HUES64 (cell line): ENCODE measurements at regions not wholly inside any gene's neighbourhood (a gene's known extent, or its start where the extent isn't known, plus 50 kb on each side); places are given as distances from the start of the nearest gene placed in this dataset.

Source experiments
- H3K27ac ChIP-seq: 2 replicates; pipeline ENCODE4 v1.7.0; 2013; ENCODE audit warnings: low read depth, low read length, inconsistent platforms
- H3K27me3 ChIP-seq: 2 replicates; pipeline ENCODE4 v1.6.1; 2013; ENCODE audit warnings: mild to moderate bottlenecking, low read length; ENCODE audit not compliant: insufficient read depth
- H3K36me3 ChIP-seq: 2 replicates; pipeline ENCODE4 v1.6.1; 2013; ENCODE audit warnings: mild to moderate bottlenecking, low read length; ENCODE audit not compliant: insufficient read depth
- H3K4me1 ChIP-seq: 2 replicates; pipeline ENCODE4 v1.6.1; 2013; ENCODE audit warnings: mild to moderate bottlenecking, low read length, moderate library complexity; ENCODE audit not compliant: insufficient read depth
- H3K4me3 ChIP-seq: 2 replicates; pipeline ENCODE4 v1.5.1; 2013; ENCODE audit warnings: mild to moderate bottlenecking, low read length, moderate library complexity
- H3K9ac ChIP-seq: 2 replicates; pipeline ENCODE4 v1.6.1; 2013; ENCODE audit warnings: mild to moderate bottlenecking, low read depth, low read length
- H3K9me3 ChIP-seq: 2 replicates; pipeline ENCODE4 v1.6.1; 2013; ENCODE audit warnings: low read depth, low read length; ENCODE audit not compliant: insufficient read depth
- WGBS: fragments of 150-250, 120-280 bp; methylation state at CpG from one replicate; pipeline ENCODE4 v1.1.7; 2013; ENCODE audit warnings: missing lambda C conversion rate; 5-methylcytosine and 5-hydroxymethylcytosine counted together

DNA sequence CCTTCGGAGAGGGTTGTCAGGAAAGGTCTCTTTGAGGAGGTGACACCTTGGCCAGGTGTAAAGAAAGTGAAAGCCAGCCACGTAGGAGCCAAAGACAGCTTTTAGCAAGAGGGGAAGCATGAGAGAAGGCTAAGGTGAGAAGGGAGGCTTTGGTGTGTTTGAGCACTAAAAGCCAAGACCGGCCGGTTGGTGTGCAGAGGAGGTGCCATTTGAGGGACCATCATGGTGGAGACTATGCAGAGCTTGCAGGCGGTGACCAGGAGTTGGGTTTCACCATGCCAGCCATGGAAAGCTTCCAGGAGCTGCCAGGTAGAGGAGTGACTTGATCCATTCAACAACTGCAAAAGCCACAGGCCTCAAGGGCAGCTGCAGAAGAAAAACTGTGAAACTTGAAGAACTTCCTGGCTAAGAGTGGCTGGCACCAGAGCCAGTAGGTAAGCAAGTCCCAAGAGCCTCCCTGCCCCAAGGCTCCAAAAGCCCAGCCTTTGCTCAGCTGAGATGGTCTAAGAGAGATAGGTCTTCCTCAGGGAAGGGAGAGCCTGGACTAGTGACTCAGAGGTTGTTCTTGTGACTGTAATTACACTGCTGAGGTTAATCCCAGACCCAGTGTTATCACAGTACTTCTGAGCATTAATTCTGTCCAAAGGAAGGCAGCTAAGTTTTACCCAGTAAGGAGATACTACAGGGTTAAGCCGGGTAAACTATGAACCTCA lies 319.0 kb downstream of the BCL11A start:
- H3K27me3 ChIP-seq, result no peaks in the 10 kb centered on the region
- no peak overlapping the region for H3K4me3 ChIP-seq
- no peaks in the 10 kb centered on the region for H3K4me1 ChIP-seq
- H3K36me3 ChIP-seq, result no peaks in the 10 kb centered on the region
- no peak overlapping the region for H3K9ac ChIP-seq
- peaks cover 8% of the 10 kb centered on the region for H3K9me3 ChIP-seq
- no peak overlapping the region for H3K27ac ChIP-seq
- WGBS, result 92% methylated on average over 6 of the region's 6 CpGs

DNA sequence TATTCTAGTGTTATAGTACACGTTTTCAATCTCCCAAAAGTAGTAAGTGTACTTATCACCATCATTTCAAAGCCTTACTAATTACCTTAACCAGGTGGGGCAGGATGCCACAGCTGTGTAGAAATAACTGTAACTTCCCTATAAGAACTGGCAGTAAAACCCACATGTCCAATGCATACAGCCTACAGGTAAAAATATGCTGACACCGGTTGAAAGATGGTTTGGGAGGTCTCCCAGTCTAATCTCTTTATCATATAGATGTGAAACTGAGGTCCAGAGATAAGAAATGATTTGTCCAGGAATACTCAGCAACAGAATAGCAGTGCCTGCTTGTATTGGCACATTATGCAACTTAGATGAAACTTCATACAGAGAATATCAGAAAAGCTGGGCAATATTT lies 322.9 kb downstream of the BCL11A start:
- H3K4me1 ChIP-seq, result no peaks in the 10 kb centered on the region
- no peak overlapping the region for H3K27ac ChIP-seq
- H3K9ac ChIP-seq, result no peak overlapping the region
- no peaks in the 10 kb centered on the region for H3K36me3 ChIP-seq
- no peaks in the 10 kb centered on the region for H3K27me3 ChIP-seq
- 100% methylated on average over 1 of the region's 2 CpGs for WGBS
- H3K4me3 ChIP-seq, result no peak overlapping the region
- peaks cover 8% of the 10 kb centered on the region for H3K9me3 ChIP-seq

DNA sequence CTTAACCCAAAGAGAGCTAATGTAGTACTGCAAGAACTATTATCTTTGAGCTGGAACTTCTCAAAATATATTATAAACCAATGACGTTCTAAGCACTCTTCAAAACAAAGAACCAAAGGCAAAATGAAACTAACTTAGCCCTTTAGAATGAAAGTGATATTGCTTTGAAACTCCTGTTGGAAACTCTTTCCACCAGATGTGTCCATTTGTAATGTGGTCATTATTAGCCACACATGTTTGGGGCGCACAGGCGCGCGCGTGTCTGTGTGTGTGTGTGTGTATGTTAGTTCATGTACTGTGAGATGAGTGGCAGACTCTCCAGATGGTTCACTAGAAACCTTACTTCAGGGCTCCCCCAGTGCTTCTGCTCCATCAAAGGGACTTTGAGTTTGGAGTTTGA lies 323.4 kb downstream of the BCL11A start:
- no peaks in the 10 kb centered on the region for H3K27me3 ChIP-seq
- no peak overlapping the region for H3K4me3 ChIP-seq
- peaks cover 8% of the 10 kb centered on the region for H3K9me3 ChIP-seq
- 95% methylated on average over 6 of the region's 6 CpGs for WGBS
- H3K36me3 ChIP-seq, result no peaks in the 10 kb centered on the region
- no peak overlapping the region for H3K9ac ChIP-seq
- H3K27ac ChIP-seq, result no peak overlapping the region
- H3K4me1 ChIP-seq, result no peaks in the 10 kb centered on the region

DNA sequence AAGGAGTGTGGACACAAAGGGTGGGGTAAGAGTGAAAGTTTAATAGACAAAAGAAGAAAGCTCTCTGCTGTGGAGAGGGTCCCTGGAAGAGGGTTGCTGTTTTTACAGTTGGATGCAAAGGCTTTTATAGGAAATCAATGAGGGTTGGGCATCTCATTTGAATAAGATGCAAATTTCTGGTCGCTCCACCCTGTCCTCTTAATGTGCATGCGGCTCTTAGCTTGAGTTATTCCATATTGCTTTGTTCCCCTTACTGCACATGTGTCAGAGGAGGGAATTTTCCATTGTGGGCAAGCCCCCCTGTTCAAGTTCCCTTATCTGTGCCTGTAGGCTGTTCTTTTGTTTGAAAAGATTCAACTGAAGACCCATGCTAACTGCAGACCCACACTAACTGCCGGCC lies 326.5 kb downstream of the BCL11A start:
- Histone ChIP-seq H3K9me3 (peaks cover 4% of the 10 kb centered on the region), H3K4me1 (no peaks in the 10 kb centered on the region), H3K27me3 (no peaks in the 10 kb centered on the region), H3K4me3 (no peak overlapping the region), H3K9ac (no peak overlapping the region), H3K36me3 (no peaks in the 10 kb centered on the region), H3K27ac (no peak overlapping the region)
- 94% methylated on average over 2 of the region's 3 CpGs for WGBS

DNA sequence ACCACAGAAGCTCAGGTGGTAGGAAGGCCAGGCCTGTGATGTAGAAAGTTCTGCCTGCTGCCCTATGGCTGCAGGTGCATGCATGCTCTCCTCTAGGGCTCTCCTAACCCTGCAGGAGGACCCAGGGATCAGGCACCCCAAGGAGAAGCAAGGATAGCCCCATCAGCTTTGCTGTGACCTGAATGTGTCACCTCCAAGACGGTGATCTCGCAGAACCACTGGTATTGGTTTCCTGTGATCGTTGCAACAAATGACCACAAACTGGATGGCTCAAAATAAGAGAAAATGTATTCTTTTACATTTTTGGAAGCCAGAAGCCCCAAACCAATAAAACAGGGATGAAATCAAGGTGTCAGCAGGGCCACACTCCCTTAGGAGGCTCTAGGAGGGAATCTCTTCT lies 327.3 kb downstream of the BCL11A start:
- H3K9me3 ChIP-seq, result no peaks in the 10 kb centered on the region
- no peak overlapping the region for H3K4me3 ChIP-seq
- H3K9ac ChIP-seq, result no peak overlapping the region
- H3K27me3 ChIP-seq, result no peaks in the 10 kb centered on the region
- no peaks in the 10 kb centered on the region for H3K4me1 ChIP-seq
- no peaks in the 10 kb centered on the region for H3K36me3 ChIP-seq
- no peak overlapping the region for H3K27ac ChIP-seq
- WGBS, result 90% methylated on average over 3 of the region's 3 CpGs

DNA sequence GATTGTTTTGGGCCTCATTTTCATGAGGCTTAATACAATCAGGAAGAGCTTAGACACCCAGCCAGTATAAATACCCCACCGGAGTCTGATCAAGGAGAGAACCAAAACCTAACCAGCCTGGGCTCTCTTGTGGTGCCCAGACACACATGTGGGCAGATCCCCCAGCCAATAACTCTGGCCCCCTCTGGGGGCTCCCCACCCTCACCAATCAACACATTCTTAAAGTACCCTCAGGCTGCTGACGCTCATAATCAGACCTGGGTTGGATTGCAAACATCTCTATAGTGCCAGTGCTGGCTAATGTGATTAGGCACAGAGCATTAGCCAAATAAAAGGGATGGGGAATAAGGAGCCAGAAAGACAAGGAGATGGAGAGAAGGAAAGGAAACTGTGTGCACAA lies 329.6 kb downstream of the BCL11A start:
- Histone ChIP-seq H3K9me3 (no peaks in the 10 kb centered on the region), H3K27ac (no peak overlapping the region), H3K27me3 (no peaks in the 10 kb centered on the region), H3K4me3 (no peak overlapping the region), H3K4me1 (no peaks in the 10 kb centered on the region), H3K36me3 (no peaks in the 10 kb centered on the region), H3K9ac (no peak overlapping the region)
- 80% methylated on average over 2 of the region's 2 CpGs for WGBS

DNA sequence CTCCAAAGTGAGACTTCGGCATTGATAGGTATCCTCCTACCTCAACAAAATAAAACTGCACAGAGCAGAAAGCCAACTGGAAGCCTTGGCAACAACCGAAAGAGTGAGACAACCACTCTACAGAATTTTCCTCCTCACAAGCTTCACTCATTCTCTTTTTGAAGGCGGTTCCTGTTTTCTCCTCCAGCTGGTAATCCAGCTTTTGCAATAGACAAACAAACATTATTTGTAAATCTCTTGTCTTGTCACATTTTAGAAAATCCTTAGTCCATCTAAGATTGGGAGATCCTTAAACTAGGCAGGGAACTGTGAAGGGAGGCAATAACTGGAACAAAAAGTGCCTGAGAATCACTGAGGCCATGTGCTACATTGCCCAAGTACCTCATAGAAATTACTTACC lies 332.4 kb downstream of the BCL11A start:
- WGBS, result 95% methylated on average over 3 of the region's 3 CpGs
- peaks cover 6% of the 10 kb centered on the region; the same call in 1 of the 2 replicates for H3K4me1 ChIP-seq
- no peaks in the 10 kb centered on the region for H3K36me3 ChIP-seq
- no peaks in the 10 kb centered on the region; the same call in 1 of the 2 replicates for H3K27me3 ChIP-seq
- no peak overlapping the region for H3K9ac ChIP-seq
- H3K27ac ChIP-seq, result no peak overlapping the region
- H3K4me3 ChIP-seq, result no peak overlapping the region
- no peaks in the 10 kb centered on the region for H3K9me3 ChIP-seq

DNA sequence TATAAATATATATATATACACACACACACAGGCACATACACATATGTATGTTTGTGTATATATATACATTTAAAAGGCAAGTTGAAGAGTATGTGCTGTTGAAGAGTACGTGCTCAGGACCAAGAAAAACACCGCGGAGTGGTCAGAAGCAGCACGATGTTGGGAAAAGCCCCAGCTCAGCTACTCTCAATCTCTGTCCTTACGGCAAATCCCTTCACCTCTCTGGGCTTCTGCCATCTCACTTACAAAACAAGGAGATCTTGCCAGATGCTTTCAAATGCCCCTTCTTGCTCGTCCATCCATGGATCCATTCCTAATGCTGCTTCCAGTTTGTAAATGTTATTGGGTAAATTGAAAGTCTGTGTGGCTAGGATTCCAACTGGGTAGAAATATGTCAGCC lies 333.9 kb downstream of the BCL11A start:
- Histone ChIP-seq H3K9ac (no peak overlapping the region), H3K9me3 (no peaks in the 10 kb centered on the region), H3K27ac (no peak overlapping the region), H3K27me3 (no peaks in the 10 kb centered on the region; the same call in 1 of the 2 replicates), H3K4me1 (peaks cover 16% of the 10 kb centered on the region), H3K4me3 (no peak overlapping the region), H3K36me3 (no peaks in the 10 kb centered on the region)
- WGBS, result 91% methylated on average over 6 of the region's 6 CpGs

DNA sequence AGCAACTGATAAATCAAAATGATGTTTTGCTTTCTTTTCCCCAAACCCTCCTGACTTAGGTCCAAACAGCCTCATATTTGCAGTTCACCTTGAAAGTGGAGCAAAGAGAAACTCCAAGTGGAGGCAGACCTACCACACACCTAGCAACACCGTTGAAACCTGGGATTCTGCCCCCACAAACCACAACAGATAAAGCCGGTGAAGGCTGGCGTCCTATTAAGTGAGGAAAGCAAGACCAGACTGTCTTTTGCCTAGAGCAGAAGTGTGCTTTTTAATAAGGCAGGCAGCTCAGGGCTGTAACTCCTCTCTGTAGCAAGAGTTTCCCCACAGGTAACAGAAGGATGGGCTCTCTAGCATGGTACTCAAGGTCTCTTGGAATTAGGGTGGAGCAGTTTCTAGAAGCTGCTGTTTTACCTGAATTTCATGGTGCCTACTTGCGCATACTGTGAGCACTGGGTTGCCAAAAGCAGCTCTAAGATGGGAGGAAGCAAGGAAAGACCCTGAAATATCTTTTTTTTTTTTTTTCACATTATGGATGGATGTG lies 336.9 kb downstream of the BCL11A start:
- WGBS, result 91% methylated on average over 4 of the region's 4 CpGs
- H3K27ac ChIP-seq, result no peak overlapping the region
- no peak overlapping the region for H3K9ac ChIP-seq
- H3K27me3 ChIP-seq, result no peaks in the 10 kb centered on the region; the same call in 1 of the 2 replicates
- H3K36me3 ChIP-seq, result no peaks in the 10 kb centered on the region
- H3K9me3 ChIP-seq, result no peaks in the 10 kb centered on the region
- peaks cover 22% of the 10 kb centered on the region for H3K4me1 ChIP-seq
- no peak overlapping the region for H3K4me3 ChIP-seq

DNA sequence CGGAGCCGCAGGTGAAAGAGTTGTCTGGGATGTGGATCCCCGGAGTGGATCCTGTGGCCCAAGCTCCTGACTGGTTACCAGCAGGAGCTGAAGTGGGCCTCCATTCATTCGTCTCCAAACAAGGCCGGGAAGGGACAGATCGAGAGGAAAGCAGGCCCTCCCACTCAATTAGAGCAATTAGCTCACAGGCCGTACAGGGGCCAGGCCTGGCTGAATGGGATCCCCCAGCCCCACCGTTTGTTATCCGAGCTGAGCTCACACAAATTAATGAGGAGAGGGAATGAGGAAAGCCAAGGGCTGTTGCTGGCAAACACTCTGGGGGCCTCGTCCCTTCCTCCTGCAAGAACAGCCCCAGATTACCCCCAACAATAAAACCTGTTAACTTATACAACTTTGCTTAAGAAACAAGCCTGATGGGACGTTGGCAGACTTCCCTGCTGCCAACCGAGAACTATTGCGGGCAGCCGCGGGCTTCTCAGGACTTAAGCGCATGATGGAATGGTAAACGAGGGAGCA lies 338.0 kb downstream of the BCL11A start:
- Histone ChIP-seq H3K27ac (no peak overlapping the region), H3K36me3 (no peaks in the 10 kb centered on the region), H3K27me3 (no peaks in the 10 kb centered on the region; the same call in 1 of the 2 replicates), H3K4me3 (no peak overlapping the region), H3K4me1 (peaks cover 22% of the 10 kb centered on the region), H3K9ac (no peak overlapping the region), H3K9me3 (no peaks in the 10 kb centered on the region)
- 53% methylated on average over 17 of the region's 17 CpGs for WGBS

DNA sequence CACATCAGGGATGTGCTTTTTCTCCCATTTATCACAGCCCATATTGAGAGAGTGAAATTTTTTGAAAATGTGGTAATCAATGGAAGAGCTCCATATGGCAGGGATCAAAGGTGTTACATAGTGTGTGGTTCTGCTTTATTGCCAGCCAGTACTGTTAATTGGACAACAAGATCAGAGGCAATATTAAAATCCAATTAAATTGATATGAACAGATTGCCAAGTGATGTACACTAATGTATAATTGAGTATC lies 338.9 kb downstream of the BCL11A start:
- no peak overlapping the region for H3K27ac ChIP-seq
- no peak overlapping the region for H3K4me3 ChIP-seq
- H3K9me3 ChIP-seq, result no peaks in the 10 kb centered on the region

More for the DNA sequence above, 338.9 kb downstream of the BCL11A start:
- no peaks in the 10 kb centered on the region; the same call in 1 of the 2 replicates for H3K27me3 ChIP-seq
- no peaks in the 10 kb centered on the region for H3K36me3 ChIP-seq
- H3K9ac ChIP-seq, result no peak overlapping the region
- peaks cover 22% of the 10 kb centered on the region for H3K4me1 ChIP-seq
